ENCODE measurements at regions not wholly inside any gene's neighbourhood (a gene's known extent, or its start where the extent isn't known, plus 50 kb on each side); places are given as distances from the start of the nearest gene placed in this dataset.

- Histone ChIP-seq H3K27ac (ENCODE audit: insufficient read length, low read depth, low read length) (no peak overlapping the region), H3K4ac (ENCODE audit: low read depth, low read length) (no peak overlapping the region), H3K27me3 (ENCODE audit: insufficient read depth, low read length) (no peaks in the 10 kb centered on the region), H3K23ac (ENCODE audit: insufficient read length, low read depth, low read length) (no peak overlapping the region), H4K5ac (ENCODE audit: insufficient read length, low read depth, low read length) (no peak overlapping the region), H2BK15ac (ENCODE audit: low read depth, low read length) (no peak overlapping the region), H3T11ph (ENCODE audit: low read length) (no peak overlapping the region), H2AFZ (ENCODE audit: low read length) (no peak overlapping the region), H2BK5ac (ENCODE audit: insufficient read length, low read length) (no peak overlapping the region), H2BK120ac (ENCODE audit: low read depth, low read length, poor library complexity, severe bottlenecking) (no peak overlapping the region), H3K4me1 (ENCODE audit: insufficient read depth, low read length) (no peaks in the 10 kb centered on the region), H3K23me2 (ENCODE audit: insufficient read length, low read depth, low read length, poor library complexity, severe bottlenecking) (no peaks in the 10 kb centered on the region), H4K91ac (ENCODE audit: insufficient read length, low read depth, low read length) (no peak overlapping the region), H3K9me3 (ENCODE audit: control insufficient read depth, low read depth, low read length) (no peaks in the 10 kb centered on the region), H3K4me2 (ENCODE audit: insufficient read depth, insufficient read length, low read length) (no peak overlapping the region), H2BK20ac (ENCODE audit: low read depth, low read length, poor library complexity, severe bottlenecking) (no peak overlapping the region), H3K56ac (ENCODE audit: insufficient read length, low read depth, low read length) (no peak overlapping the region), H3K79me2 (ENCODE audit: insufficient read depth, low read length) (no peaks in the 10 kb centered on the region), H4K20me1 (ENCODE audit: control insufficient read depth, insufficient read depth, insufficient read length) (no peaks in the 10 kb centered on the region), H3K79me1 (ENCODE audit: insufficient read depth, low read depth, low read length, poor library complexity, severe bottlenecking) (no peaks in the 10 kb centered on the region), H4K8ac (replicated peaks; ENCODE audit: insufficient read length, low read depth, low read length) (no peak overlapping the region), H2AK5ac (ENCODE audit: insufficient read length, low read length) (no peak overlapping the region), H3K9ac (ENCODE audit: extremely low read depth, insufficient read length, low read length) (no peak overlapping the region), H2BK12ac (ENCODE audit: insufficient read length, low read depth, low read length) (no peak overlapping the region), H3K18ac (ENCODE audit: insufficient read length, low read depth, low read length) (no peak overlapping the region), H3K14ac (ENCODE audit: insufficient read depth, low read length) (no peak overlapping the region)
- Mint-ChIP-seq H3K27ac (no peak overlapping the region), H3K27me3 (ENCODE audit: low read depth) (no peaks in the 10 kb centered on the region), H3K9me3 (no peaks in the 10 kb centered on the region), H3K36me3 (ENCODE audit: insufficient read depth in 1 of 3, low read depth in 3 of 3) (no peaks in the 10 kb centered on the region), H3K4me1 (no peaks in the 10 kb centered on the region), H3K4me3 (no peak overlapping the region)
- DNase-seq = no peak
- TF ChIP-seq, protein P1, sequence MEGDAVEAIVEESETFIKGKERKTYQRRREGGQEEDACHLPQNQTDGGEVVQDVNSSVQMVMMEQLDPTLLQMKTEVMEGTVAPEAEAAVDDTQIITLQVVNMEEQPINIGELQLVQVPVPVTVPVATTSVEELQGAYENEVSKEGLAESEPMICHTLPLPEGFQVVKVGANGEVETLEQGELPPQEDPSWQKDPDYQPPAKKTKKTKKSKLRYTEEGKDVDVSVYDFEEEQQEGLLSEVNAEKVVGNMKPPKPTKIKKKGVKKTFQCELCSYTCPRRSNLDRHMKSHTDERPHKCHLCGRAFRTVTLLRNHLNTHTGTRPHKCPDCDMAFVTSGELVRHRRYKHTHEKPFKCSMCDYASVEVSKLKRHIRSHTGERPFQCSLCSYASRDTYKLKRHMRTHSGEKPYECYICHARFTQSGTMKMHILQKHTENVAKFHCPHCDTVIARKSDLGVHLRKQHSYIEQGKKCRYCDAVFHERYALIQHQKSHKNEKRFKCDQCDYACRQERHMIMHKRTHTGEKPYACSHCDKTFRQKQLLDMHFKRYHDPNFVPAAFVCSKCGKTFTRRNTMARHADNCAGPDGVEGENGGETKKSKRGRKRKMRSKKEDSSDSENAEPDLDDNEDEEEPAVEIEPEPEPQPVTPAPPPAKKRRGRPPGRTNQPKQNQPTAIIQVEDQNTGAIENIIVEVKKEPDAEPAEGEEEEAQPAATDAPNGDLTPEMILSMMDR (conservative IDR thresholded peaks at IDR 0.05) = no peak
- WGBS (ENCODE audit: extremely low coverage, insufficient read length, low lambda C conversion rate) = no CpG with 5 or more reads among the region's 1 CpG
These were observed 467.8 kb downstream of the ZNF804A start for GRCh38 chr2:185066128-185066527.

Measured in H9 (cell line).